GM21381 (cell line): ENCODE measurements at regions not wholly inside any gene's neighbourhood (a gene's known extent, or its start where the extent isn't known, plus 50 kb on each side); places are given as distances from the start of the nearest gene placed in this dataset.

ENCODE experiments used
- ATAC-seq: cut with Tn5 transposase; IDR thresholded peaks from one replicate; pipeline ENCODE4 v1.9.1; 2021; ENCODE audit warnings: mild to moderate bottlenecking, moderate library complexity; ENCODE audit not compliant: unreplicated experiment

DNA sequence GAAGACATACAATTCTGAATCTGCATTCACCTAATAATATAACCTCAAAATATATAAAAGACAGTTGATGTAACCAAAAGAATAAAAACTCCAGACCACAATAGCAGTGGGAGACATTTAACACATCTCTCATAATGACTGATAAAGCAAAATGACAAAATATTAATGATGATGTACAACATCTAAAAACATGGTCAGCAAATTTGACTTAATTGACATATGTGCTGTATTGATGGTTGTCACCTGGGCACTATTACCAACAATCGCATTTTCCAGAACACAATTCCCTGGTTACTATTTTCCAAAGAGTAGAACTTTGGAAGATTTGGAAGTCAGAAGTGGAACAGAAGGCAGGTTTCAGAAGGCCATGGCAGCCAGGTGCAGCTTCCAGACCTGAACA, 899.5 kb upstream of the CELF2 start:
- no peak for ATAC-seq

DNA sequence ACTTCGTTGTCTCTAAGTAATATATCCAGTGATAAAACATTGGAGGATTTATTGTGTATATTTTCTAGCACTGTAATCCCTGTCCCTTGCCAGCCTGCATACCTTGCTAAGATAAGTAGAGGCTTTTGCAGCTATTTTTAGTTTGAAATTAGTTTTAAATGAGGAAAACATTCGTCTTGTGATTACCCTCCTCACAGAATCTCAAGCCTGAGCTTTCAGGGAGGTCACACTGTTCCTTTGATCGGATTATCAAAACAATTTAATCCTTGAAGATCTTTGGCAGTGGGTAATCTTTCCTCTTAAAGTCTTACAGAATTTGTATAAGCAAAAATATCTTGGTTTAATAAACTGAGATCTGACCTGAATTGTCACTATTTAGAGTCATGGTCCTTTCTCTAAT, 897.0 kb upstream of the CELF2 start:
- no peak for ATAC-seq

- ATAC-seq = no peak
These were observed 892.0 kb upstream of the CELF2 start for GRCh38 chr10:10125676-10126075.

GRCh38 chr10:10126218-10126617, 891.5 kb upstream of the CELF2 start:
- ATAC-seq = no peak

GRCh38 chr10:10128387-10128786, 889.3 kb upstream of the CELF2 start:
- no peak for ATAC-seq

- ATAC-seq = no peak
These were observed 887.0 kb upstream of the CELF2 start for GRCh38 chr10:10130686-10131085.

DNA sequence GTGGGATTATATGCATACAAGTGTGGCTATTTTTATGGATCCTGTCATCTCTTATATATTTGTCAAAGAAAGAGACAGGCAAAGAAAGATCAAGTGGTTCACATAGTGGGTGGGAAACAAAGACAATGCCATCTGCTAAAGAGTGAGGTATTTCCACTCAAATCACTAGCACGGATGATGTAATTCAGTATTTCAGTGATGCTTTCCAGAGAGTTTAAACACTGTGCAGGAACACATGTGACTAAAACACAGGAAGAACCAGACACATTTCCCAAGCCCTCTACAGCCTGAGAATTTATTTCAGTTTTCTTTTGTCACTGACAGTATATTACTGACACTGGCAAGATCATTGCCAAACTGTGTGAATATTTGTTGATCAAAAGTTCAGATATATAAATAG, 885.7 kb upstream of the CELF2 start:
- ATAC-seq = no peak

GRCh38 chr10:10133281-10133680, 884.4 kb upstream of the CELF2 start:
- no peak for ATAC-seq

- ATAC-seq = no peak
These were observed 879.0 kb upstream of the CELF2 start for GRCh38 chr10:10138685-10139084.

- no peak for ATAC-seq
These were observed 875.8 kb upstream of the CELF2 start for GRCh38 chr10:10141782-10142382.

DNA sequence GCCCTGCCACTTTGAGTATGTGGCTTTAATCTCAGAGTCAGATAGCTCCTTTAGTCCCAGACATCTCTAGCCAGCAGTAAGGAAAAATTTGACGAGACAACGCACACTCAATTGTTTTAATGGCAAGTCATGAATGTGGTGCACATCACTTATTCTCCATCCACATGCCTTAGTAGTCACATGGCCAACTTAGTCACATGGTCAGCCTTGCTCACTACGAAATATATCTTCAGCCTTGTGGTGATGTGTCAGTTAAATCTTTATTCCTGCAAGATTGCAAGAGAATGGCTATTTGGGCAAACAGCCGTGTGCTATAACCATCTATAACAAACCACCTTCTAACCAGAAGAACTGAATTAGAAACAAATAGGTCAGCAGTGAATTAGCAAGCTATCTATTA, 871.1 kb upstream of the CELF2 start:
- ATAC-seq = no peak

DNA sequence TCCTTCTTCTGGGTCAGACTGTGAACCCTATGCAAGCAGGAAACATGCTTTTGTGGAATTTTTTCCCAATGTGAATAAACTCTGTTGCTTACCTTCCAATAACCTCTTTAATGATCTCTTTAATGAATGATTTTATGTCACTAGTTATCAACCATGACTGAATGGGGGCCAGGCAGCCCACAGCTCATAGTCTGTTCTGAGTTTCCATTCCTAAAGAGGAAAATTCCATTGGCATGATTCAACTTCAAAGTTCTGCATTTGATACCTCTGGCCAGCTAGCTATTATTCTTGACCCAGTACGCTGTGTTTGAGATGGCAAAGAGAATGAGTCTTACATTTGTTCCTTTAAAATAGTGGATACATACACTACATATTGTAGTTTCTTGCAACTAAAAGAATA, 867.8 kb upstream of the CELF2 start:
- ATAC-seq = no peak

DNA sequence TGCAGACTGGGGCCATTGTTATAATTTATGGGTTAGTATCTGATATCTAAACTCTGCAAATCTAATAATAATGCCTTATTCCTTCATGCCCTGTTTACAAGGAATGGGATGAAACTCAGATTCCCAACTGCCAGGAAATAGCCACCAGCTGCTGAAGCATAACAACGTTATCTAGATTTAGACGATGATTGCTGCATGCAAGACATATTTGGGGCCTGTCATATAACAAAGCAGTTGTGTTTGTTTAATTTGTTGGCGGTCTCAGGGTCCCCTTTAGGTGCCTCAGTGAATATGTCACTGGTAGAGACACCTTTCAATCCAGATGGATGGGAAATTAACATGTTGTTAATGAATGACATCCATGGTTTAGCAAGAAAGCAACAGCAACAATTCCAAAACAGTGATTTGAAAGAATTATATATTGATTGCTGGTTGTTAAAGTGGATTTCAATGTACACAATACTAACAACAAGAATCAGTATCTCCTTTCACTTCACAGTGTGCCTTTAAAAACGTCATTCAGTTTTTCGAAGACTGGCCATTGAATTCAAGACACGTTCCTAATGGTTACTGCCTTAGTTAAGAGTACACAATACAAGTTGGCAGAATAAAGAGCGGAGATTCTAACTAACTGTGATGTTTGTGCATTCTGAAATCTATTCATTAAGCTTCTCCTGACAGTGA, 860.6 kb upstream of the CELF2 start:
- no peak for ATAC-seq

DNA sequence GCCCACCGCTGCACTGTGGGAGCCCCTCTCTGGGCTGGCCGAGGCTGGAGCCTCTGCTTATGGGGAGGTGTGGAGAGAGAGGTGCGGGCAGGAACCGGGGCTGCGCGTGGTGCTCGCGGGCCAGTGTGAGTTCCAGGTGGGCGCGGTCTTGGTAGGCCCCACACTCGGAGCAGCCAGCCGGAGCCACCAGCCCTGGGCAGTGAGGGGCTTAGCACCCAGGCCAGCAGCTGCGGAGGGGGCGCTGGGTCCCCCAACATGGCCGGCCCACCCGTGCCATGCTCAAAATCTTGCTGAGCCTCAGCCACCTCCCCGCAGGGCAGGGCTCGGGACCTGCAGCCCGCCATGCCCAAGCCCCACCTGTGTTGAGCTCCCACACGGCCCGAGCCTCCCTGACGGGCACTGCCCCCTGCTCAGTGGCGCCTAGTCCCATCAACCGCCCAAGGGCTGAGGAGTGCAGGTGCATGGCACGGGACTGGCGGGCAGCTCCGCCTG, 856.8 kb upstream of the CELF2 start:
- no peak for ATAC-seq

DNA sequence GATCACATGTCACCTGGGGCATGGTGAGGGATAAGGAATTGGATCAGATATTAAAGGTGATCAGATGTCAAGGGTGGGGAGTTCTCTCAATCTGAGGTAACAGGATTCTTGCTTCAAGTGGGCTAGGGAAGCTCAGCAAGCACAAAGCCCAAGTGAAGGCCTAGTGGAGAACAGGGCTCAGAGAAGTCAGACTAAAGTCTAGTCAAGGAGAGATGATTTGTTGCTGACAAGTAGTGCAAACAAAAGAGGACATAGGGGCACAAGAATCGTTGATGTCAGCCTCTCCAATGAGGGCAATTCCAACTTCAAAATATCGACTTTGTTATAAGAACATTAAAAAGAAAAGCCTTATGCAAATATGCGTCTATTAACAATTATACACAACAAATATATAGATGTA, 852.8 kb upstream of the CELF2 start:
- ATAC-seq = no peak

- ATAC-seq = no peak
These were observed 852.3 kb upstream of the CELF2 start for GRCh38 chr10:10165415-10165814.

DNA sequence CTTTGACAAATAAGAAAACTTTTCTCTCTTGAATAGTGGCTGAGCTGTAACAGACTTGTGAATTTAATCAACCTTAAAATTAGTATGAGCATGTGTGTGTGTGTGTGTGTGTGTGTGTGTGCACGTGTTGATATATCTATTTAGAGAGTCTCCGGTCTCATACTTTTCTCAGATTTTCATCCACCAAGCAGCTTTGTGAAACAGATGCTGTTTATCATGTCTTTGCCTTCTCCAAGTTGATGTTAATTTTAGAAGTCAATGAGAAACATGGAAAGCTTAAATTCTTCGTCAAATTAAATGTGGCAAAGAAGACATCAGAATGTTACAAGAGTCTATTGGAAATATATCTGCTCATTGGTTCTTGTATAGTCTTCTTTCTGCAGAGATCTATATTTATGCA, 839.2 kb upstream of the CELF2 start:
- ATAC-seq = no peak

- no peak for ATAC-seq
These were observed 823.8 kb upstream of the CELF2 start for GRCh38 chr10:10193848-10194247.

DNA sequence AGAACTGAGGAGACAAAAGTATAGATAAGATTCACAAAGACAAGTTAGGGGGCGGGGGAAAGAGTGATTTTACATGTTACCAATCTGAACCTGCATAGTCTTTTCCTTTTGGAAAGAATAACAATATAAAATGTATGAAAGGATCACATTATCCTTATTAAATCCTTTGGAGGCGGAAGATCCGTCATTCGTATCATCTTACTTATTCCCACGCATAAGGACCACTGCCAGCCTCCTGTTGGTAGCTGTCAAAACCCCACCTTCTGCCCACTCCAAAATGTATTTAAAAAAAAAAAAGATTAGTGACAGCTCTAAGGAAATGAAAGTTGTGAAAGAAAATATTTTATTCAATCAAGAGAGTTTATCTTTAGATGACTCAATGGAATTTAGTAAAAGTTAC, 821.0 kb upstream of the CELF2 start:
- ATAC-seq = no peak

- ATAC-seq = no peak
These were observed 820.2 kb upstream of the CELF2 start for GRCh38 chr10:10197423-10197822.

DNA sequence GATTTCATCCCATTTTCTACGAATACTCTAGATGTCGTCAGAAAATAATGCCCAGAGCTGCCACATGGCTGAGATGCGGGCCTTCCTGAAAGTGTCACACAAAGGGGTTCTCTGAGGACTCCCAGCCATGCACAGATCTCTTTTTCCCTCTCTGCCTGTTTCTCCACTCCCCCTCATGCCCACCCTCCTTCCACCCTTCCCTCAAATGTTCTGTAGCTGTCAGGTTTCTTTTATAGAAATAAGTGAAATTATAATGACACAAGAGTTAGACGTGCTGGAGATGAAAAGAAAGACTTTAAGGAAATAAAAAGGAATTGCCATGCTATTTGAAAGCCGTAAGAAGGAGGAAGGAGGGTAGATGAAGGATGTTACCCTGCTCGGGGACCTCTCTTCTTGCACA, 819.3 kb upstream of the CELF2 start:
- no peak for ATAC-seq

GRCh38 chr10:10204415-10204814, 813.3 kb upstream of the CELF2 start:
- ATAC-seq = no peak

DNA sequence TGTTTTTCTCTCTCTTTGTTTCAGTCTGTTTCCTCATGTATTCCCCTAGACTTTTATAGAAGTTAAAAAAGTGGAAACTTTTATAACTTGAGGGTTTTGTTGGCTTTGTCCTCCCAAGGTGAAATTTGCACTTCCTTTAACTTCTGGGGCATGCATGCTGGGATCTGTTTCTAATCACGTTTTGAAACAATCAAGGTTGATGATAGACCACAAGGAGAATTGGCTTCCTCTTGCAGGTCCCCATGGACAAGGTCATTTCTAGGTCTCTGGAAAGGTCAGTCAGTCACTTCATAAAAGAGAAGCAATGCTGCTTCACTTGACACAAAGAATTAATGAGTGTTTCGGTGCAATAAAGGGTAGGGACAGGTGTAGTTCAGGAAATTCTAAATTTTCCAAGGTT, 811.8 kb upstream of the CELF2 start:
- ATAC-seq = no peak
